ENCODE measurements at regions not wholly inside any gene's neighbourhood (a gene's known extent, or its start where the extent isn't known, plus 50 kb on each side); places are given as distances from the start of the nearest gene placed in this dataset.

DNA sequence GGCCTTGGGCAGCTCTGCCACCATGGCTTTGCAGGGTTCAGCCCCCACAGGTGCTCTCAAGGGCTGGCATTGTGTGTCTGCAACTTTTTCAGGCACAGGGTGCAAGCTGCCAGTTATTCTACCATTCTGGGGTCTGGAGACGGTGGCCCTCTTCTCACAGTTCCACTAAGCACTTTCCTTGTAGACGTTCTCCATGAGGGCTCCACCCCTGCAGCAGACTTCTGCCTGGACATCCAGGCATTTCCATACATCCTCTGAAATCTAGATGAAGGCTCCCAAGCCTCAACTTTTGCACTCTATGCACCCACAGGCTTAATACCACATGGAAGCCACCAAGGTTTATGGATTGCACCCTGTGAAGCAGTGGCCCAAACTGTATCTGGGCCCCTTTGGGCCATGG lies 91.0 kb upstream of the RND3 start:
- TF ChIP-seq, protein P1, sequence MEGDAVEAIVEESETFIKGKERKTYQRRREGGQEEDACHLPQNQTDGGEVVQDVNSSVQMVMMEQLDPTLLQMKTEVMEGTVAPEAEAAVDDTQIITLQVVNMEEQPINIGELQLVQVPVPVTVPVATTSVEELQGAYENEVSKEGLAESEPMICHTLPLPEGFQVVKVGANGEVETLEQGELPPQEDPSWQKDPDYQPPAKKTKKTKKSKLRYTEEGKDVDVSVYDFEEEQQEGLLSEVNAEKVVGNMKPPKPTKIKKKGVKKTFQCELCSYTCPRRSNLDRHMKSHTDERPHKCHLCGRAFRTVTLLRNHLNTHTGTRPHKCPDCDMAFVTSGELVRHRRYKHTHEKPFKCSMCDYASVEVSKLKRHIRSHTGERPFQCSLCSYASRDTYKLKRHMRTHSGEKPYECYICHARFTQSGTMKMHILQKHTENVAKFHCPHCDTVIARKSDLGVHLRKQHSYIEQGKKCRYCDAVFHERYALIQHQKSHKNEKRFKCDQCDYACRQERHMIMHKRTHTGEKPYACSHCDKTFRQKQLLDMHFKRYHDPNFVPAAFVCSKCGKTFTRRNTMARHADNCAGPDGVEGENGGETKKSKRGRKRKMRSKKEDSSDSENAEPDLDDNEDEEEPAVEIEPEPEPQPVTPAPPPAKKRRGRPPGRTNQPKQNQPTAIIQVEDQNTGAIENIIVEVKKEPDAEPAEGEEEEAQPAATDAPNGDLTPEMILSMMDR (conservative IDR thresholded peaks at IDR 0.05) = no peak
- no peak for TF ChIP-seq EZH2 (IDR thresholded peaks at IDR 0.05; ENCODE audit: low read depth)

Measured in PC-9 (cell line).